H9 (cell line): ENCODE measurements at regions not wholly inside any gene's neighbourhood (a gene's known extent, or its start where the extent isn't known, plus 50 kb on each side); places are given as distances from the start of the nearest gene placed in this dataset.

Source experiments
- DNase-seq: peaks from one replicate; pipeline ENCODE4 v3.0.0-alpha.2; 2017
- H2AFZ ChIP-seq: one replicate; pipeline ENCODE4 v1.6.1; 2013; ENCODE audit warnings: mild to moderate bottlenecking, low read length, control low read depth, moderate library complexity
- H2AK5ac ChIP-seq: 2 replicates; pipeline ENCODE4 v1.6.1; 2013; ENCODE audit warnings: low read length, control low read depth, mixed read lengths; ENCODE audit not compliant: insufficient read length
- H2BK120ac ChIP-seq: one replicate; pipeline ENCODE4 v1.6.1; 2013; ENCODE audit warnings: low read depth, mild to moderate bottlenecking, low read length, control low read depth, inconsistent platforms; ENCODE audit not compliant: poor library complexity, severe bottlenecking
- H2BK12ac ChIP-seq: 2 replicates; pipeline ENCODE4 v1.6.1; 2013; ENCODE audit warnings: low read length, control low read depth, mixed read lengths, low read depth; ENCODE audit not compliant: insufficient read length
- H2BK15ac ChIP-seq: 2 replicates; pipeline ENCODE4 v1.6.1; 2013; ENCODE audit warnings: low read depth, low read length, control low read depth
- H2BK20ac ChIP-seq: one replicate; pipeline ENCODE4 v1.6.1; 2013; ENCODE audit warnings: low read depth, mild to moderate bottlenecking, low read length, control low read depth, inconsistent platforms; ENCODE audit not compliant: poor library complexity, severe bottlenecking
- H2BK5ac ChIP-seq: 2 replicates; pipeline ENCODE4 v1.6.1; 2013; ENCODE audit warnings: low read length, control low read depth, mixed read lengths; ENCODE audit not compliant: insufficient read length
- H3K14ac ChIP-seq: 2 replicates; pipeline ENCODE4 v1.6.1; 2013; ENCODE audit warnings: low read length, control low read depth; ENCODE audit not compliant: insufficient read depth
- H3K18ac ChIP-seq: 2 replicates; pipeline ENCODE4 v1.6.1; 2013; ENCODE audit warnings: low read depth, mild to moderate bottlenecking, mixed read lengths, low read length, control low read depth; ENCODE audit not compliant: insufficient read length
- H3K23ac ChIP-seq: 2 replicates; pipeline ENCODE4 v1.6.1; 2013; ENCODE audit warnings: low read length, control low read depth, mixed read lengths, low read depth; ENCODE audit not compliant: insufficient read length
- H3K23me2 ChIP-seq: 2 replicates; pipeline ENCODE4 v1.6.1; 2013; ENCODE audit warnings: low read depth, mild to moderate bottlenecking, mixed read lengths, low read length, control low read depth; ENCODE audit not compliant: insufficient read length, poor library complexity, severe bottlenecking
- H3K27ac ChIP-seq: 2 replicates; pipeline ENCODE4 v1.5.1; 2013; ENCODE audit warnings: low read length, control low read depth, mixed read lengths, low read depth; ENCODE audit not compliant: insufficient read length
- H3K27me3 ChIP-seq: 2 replicates; pipeline ENCODE4 v1.6.1; 2013; ENCODE audit warnings: low read length, control low read depth, inconsistent platforms; ENCODE audit not compliant: insufficient read depth
- H3K4ac ChIP-seq: 2 replicates; pipeline ENCODE4 v1.6.1; 2013; ENCODE audit warnings: low read depth, mild to moderate bottlenecking, control low read depth, inconsistent platforms, low read length, moderate library complexity
- H3K4me1 ChIP-seq: 2 replicates; pipeline ENCODE4 v1.6.1; 2013; ENCODE audit warnings: low read length, control low read depth, inconsistent platforms; ENCODE audit not compliant: insufficient read depth
- H3K4me2 ChIP-seq: 2 replicates; pipeline ENCODE4 v1.6.1; 2013; ENCODE audit warnings: low read length, control low read depth, mixed read lengths; ENCODE audit not compliant: insufficient read length, insufficient read depth
- H3K56ac ChIP-seq: 2 replicates; pipeline ENCODE4 v1.6.1; 2013; ENCODE audit warnings: low read depth, mild to moderate bottlenecking, mixed read lengths, low read length, control low read depth; ENCODE audit not compliant: insufficient read length
- H3K79me1 ChIP-seq: 2 replicates; pipeline ENCODE4 v1.6.1; 2013; ENCODE audit warnings: low read depth, mild to moderate bottlenecking, moderate library complexity, low read length, control low read depth, inconsistent platforms; ENCODE audit not compliant: insufficient read depth, poor library complexity, severe bottlenecking
- H3K79me2 ChIP-seq: 2 replicates; pipeline ENCODE4 v1.6.1; 2013; ENCODE audit warnings: low read length, control low read depth, inconsistent platforms; ENCODE audit not compliant: insufficient read depth
- H3K9ac ChIP-seq: 2 replicates; pipeline ENCODE4 v1.6.1; 2013; ENCODE audit warnings: low read length, control low read depth, mixed read lengths; ENCODE audit not compliant: insufficient read length; ENCODE audit errors: extremely low read depth
- H3K9me3 ChIP-seq: one replicate; pipeline ENCODE4 v1.6.1; 2013; ENCODE audit warnings: low read depth, low read length, inconsistent platforms; ENCODE audit not compliant: control insufficient read depth
- H3T11ph ChIP-seq: one replicate; pipeline ENCODE4 v1.6.1; 2013; ENCODE audit warnings: mild to moderate bottlenecking, low read length, control low read depth, inconsistent platforms
- H4K20me1 ChIP-seq: one replicate; pipeline ENCODE4 v1.6.1; 2013; ENCODE audit not compliant: control insufficient read depth, insufficient read length, insufficient read depth
- H4K5ac ChIP-seq: 2 replicates; pipeline ENCODE4 v1.6.1; 2013; ENCODE audit warnings: low read depth, mild to moderate bottlenecking, mixed read lengths, low read length, control low read depth; ENCODE audit not compliant: insufficient read length
- H4K8ac ChIP-seq: replicated peaks from 2 replicates; pipeline ENCODE4 v1.6.1; 2013; ENCODE audit warnings: low read length, control low read depth, mixed read lengths, low read depth; ENCODE audit not compliant: insufficient read length
- H4K91ac ChIP-seq: 2 replicates; pipeline ENCODE4 v1.6.1; 2013; ENCODE audit warnings: low read depth, mild to moderate bottlenecking, moderate library complexity, mixed read lengths, low read length, control low read depth; ENCODE audit not compliant: insufficient read length
- H3K27ac Mint-ChIP-seq, 3 experiments: 2 replicates in 2 of 3; 3 replicates in 1 of 3; pipeline ENCODE4 v1.8.0; 2020 to 2021; ENCODE audit warnings: mixed read lengths in 3 of 3, mild to moderate bottlenecking in 1 of 3, moderate library complexity in 1 of 3
- H3K27me3 Mint-ChIP-seq: 2 replicates; pipeline ENCODE4 v1.8.0; 2021; ENCODE audit warnings: low read depth, mild to moderate bottlenecking, moderate library complexity, mixed read lengths
- H3K36me3 Mint-ChIP-seq, 3 experiments: 2 replicates in 2 of 3; 3 replicates in 1 of 3; pipeline ENCODE4 v1.8.0; 2020 to 2021; ENCODE audit warnings: low read depth in 3 of 3, mixed read lengths in 3 of 3; ENCODE audit not compliant: insufficient read depth in 1 of 3
- H3K4me1 Mint-ChIP-seq, 2 experiments: 2 replicates each; pipeline ENCODE4 v1.8.0; 2020; ENCODE audit warnings: mixed read lengths in 2 of 2
- H3K4me3 Mint-ChIP-seq, 2 experiments: 2 replicates in 1 of 2; 3 replicates in 1 of 2; pipeline ENCODE4 v1.8.0; 2020 to 2021; ENCODE audit warnings: mild to moderate bottlenecking in 2 of 2, mixed read lengths in 2 of 2, moderate library complexity in 1 of 2
- H3K9me3 Mint-ChIP-seq, 2 experiments: 2 replicates in 1 of 2; 3 replicates in 1 of 2; pipeline ENCODE4 v1.8.0; 2020; ENCODE audit warnings: mild to moderate bottlenecking in 2 of 2, mixed read lengths in 2 of 2, moderate library complexity in 1 of 2
- WGBS: extraction: QIAGEN DNeasy Blood & Tissue Kit; methylation state at CpG from one replicate; pipeline ENCODE4 v1.1.7; 2013; ENCODE audit warnings: missing lambda C conversion rate, low lambda C conversion rate, mixed read lengths; ENCODE audit not compliant: insufficient read length; ENCODE audit errors: extremely low coverage; 5-methylcytosine and 5-hydroxymethylcytosine counted together
- TF ChIP-seq, protein P1 (sequence below): fragments of 200-600 bp; sonication (generic); conservative IDR thresholded peaks from 3 replicates; pipeline ENCODE4 v1.8.0; 2021; ENCODE audit warnings: antibody characterized with exemption, mild to moderate bottlenecking

DNA sequence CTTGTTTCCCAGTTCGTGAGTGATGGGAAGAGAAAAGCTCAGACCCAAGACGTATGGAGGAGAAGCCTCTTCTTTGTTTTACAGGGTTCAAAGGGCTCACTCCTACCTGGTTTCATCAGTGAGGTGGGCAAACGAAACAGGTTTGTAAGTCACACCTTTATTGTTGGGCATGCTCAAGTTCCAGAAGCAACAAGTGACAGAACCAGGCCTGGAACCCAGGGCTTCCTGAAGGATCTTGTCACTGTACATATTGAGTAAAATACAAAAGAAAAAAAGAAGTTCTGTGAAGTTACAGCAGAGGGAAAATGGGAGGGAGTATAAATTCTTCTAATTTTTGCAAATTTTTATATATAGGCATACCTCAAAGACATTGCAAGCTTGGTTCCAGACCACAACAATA lies 320.9 kb upstream of the PROX1 start:
- TF ChIP-seq, protein P1, sequence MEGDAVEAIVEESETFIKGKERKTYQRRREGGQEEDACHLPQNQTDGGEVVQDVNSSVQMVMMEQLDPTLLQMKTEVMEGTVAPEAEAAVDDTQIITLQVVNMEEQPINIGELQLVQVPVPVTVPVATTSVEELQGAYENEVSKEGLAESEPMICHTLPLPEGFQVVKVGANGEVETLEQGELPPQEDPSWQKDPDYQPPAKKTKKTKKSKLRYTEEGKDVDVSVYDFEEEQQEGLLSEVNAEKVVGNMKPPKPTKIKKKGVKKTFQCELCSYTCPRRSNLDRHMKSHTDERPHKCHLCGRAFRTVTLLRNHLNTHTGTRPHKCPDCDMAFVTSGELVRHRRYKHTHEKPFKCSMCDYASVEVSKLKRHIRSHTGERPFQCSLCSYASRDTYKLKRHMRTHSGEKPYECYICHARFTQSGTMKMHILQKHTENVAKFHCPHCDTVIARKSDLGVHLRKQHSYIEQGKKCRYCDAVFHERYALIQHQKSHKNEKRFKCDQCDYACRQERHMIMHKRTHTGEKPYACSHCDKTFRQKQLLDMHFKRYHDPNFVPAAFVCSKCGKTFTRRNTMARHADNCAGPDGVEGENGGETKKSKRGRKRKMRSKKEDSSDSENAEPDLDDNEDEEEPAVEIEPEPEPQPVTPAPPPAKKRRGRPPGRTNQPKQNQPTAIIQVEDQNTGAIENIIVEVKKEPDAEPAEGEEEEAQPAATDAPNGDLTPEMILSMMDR = no peak
- Mint-ChIP-seq H3K4me1 (peaks cover 18 to 20% of the 10 kb centered on the region in 2 experiments), H3K36me3 (no peaks in the 10 kb centered on the region), H3K27me3 (peaks cover 14% of the 10 kb centered on the region), H3K27ac (no peak overlapping the region), H3K9me3 (no peaks in the 10 kb centered on the region; a peak in 2 of 5 replicates), H3K4me3 (no peak overlapping the region)
- H4K20me1 ChIP-seq = no peaks in the 10 kb centered on the region
- no peak overlapping the region for H4K8ac ChIP-seq
- H3K23me2 ChIP-seq = no peaks in the 10 kb centered on the region
- H3K18ac ChIP-seq = no peak overlapping the region
- H3K4me1 ChIP-seq = peaks cover 8% of the 10 kb centered on the region; the same call in 1 of the 2 replicates
- no peak overlapping the region for H2BK12ac ChIP-seq
- no peak overlapping the region for H2BK20ac ChIP-seq
- H3K9me3 ChIP-seq = no peaks in the 10 kb centered on the region
- H3K9ac ChIP-seq = no peak overlapping the region
- no CpG with 5 or more reads among the region's 3 CpGs for WGBS
- H2AFZ ChIP-seq = no peak overlapping the region
- DNase-seq = no peak
- no peaks in the 10 kb centered on the region for H3K27me3 ChIP-seq
- no peak overlapping the region for H2BK15ac ChIP-seq
- no peak overlapping the region for H4K91ac ChIP-seq
- no peak overlapping the region for H3K27ac ChIP-seq
- H3K4me2 ChIP-seq = no peak overlapping the region
- H3K79me2 ChIP-seq = no peaks in the 10 kb centered on the region
- H2BK5ac ChIP-seq = no peak overlapping the region
- no peak overlapping the region for H3K23ac ChIP-seq
- H3T11ph ChIP-seq = no peak overlapping the region
- no peak overlapping the region for H3K14ac ChIP-seq
- no peak overlapping the region for H3K4ac ChIP-seq
- H3K79me1 ChIP-seq = no peaks in the 10 kb centered on the region
- no peak overlapping the region for H3K56ac ChIP-seq
- no peak overlapping the region for H4K5ac ChIP-seq
- no peak overlapping the region for H2BK120ac ChIP-seq
- no peak overlapping the region for H2AK5ac ChIP-seq
